ENCODE measurements at regions not wholly inside any gene's neighbourhood (a gene's known extent, or its start where the extent isn't known, plus 50 kb on each side); places are given as distances from the start of the nearest gene placed in this dataset.

DNA sequence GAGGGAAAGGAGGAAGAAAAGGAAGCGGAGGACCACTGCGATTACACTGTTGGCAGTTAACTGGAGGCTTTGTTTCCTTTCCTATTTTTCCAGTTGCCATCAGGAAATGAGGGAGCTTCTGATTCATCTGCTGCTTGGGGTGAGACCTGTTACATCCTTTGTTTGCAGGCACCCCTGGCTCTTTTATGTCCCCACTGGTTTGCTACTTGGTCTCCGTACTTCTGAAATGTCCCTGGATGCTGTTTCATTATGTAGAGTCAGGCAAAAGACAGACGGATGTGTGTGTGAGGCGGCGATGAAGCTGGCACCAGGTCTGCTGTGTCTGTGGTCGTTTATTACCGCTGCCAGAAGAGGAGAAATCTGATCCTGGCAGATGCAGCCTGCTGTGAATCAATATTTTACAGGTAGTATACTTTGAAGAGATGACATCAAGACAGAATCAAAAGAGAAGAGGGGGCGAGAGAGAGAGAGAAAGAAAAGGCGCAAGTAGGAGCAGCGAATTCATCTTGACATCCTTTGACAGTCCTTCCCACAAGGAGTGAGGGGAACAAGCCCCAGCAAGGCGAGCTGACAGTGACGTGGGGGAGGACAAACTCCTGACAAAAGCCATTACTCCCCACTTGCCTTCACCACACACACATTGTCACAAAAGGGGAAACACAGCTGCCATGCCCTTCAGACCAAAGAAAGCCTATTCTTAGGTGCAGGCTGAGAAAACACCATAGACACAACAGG, 145.9 kb upstream of the FBXL4 start:
- DNase-seq (ENCODE audit: low read depth, low spot score) = no peak
- no peak overlapping the region for H3K4me3 ChIP-seq (ENCODE audit: low read length)

DNA sequence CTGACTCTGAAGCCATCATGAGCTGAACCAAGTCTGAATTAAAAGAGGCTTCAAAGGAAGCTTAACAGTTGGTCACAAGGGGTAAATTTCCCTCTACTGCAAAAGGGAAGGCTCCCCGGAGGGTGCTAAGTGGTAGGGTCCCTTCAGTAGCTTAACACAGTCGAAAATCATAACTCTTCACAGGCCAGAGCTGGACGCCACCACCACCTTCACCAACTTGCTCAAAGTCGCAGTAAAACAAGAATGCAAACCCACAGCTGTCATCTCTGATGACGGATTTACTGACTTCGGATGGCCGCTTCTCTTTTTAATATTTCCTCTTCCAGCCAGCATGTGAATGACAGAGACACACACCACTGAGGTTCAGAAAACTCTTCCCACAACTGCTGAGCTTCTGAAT, 144.7 kb upstream of the FBXL4 start:
- H3K4me3 ChIP-seq (ENCODE audit: low read length) = no peak overlapping the region
- DNase-seq (ENCODE audit: low read depth, low spot score) = no peak

DNA sequence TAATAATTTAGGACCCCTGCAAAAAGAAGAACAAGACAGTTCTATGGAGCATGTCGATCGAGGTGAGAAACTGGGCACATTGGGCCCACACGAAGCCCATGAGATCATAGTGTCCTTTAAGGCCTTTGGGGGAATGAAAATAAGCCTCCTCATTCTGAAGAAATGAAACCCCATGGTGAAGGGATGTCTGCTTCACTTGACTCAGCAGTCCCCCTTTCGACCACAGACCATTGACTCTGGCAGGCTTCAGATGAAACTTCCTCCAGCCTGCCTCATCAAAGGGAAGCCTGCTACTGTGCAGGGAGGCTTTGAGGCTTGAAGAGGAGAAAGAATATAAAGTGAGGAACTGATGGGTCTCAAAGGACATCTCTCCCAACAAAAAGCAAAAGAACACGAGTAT, 144.2 kb upstream of the FBXL4 start:
- DNase-seq (ENCODE audit: low read depth, low spot score) = no peak
- H3K4me3 ChIP-seq (ENCODE audit: low read length) = no peak overlapping the region

DNA sequence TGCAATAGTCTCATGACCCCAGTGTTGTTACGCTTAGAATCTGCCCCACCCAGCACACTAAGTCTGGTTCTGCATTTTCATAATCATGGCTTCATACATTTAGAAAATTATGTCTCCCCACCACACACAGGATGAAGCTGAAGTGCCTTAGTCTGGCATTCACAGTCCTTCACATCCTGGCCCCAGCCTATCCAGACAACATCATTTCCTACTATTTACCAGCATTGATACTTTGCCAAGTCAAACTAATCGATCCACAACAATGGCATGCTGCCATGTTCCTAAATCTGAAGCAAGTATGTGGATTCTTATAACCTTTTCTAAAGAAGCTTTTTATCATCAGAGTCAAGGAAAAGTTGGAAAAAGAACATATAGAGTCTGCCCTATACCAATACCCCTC, 132.4 kb upstream of the FBXL4 start:
- no peak overlapping the region for H3K4me3 ChIP-seq (ENCODE audit: low read length)
- no peak for DNase-seq (ENCODE audit: low read depth, low spot score)

DNA sequence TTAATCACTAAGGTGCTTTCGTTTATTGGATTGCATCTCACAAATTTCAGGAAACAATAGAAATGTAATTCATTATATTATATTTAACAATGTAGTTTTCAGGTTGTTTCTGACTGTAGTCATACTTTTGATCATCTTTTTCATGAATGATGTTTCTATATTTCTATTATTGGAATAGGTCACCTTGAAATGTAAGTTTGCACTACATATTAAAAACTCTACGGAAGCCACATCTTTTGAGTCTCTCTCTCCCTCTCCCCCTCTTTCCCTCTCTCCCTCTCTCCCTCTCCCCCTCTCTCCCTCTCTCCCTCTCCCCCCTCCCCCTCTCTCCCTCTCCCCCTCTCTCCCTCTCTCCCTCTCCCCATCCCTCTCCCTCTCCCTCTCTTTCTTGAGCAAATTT, 131.3 kb upstream of the FBXL4 start:
- no peak for DNase-seq (ENCODE audit: low read depth, low spot score)
- H3K4me3 ChIP-seq (ENCODE audit: low read length) = no peak overlapping the region

DNA sequence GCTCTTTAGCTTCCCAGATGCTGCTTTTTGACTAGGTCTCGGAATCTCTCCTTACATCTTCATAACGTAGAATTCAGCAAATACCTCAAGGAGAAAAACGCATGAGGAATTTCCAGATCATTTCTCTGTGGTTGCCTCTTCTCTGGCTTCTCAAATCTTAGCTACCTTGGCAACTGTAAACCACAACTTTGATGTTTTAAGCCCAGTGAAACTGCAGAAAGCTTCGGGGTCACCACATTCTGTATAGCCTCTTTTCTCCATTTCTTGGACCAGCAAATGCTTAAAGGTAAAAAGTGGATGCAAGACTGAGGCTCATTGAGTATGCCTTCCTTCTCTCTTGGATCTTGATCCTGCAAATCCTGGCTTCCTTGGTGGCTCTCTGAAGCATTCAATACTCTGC, 125.5 kb upstream of the FBXL4 start:
- no peak for DNase-seq (ENCODE audit: low read depth, low spot score)
- H3K4me3 ChIP-seq (ENCODE audit: low read length) = no peak overlapping the region

DNA sequence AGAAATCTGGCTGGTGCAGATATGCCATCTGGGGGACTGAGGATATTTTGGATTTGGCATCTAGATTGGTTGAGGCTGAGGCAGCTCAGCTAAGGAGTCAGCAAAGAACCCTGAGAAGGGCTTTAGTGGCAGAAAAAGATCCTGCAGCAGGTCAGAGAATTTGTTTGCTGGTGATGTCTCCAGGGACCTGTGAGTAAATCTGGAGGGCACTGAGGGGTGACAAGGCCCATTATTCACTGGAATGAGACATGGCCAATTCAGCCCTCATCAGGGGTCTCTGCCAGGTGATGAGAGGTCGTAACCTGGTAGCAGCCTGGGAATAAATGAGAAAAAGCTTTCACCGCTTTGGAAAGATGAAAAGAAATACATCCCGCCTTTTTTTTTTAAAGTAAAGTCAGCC, 118.3 kb upstream of the FBXL4 start:
- no peak overlapping the region for H3K4me3 ChIP-seq (ENCODE audit: low read length)
- no peak for DNase-seq (ENCODE audit: low read depth, low spot score)

DNA sequence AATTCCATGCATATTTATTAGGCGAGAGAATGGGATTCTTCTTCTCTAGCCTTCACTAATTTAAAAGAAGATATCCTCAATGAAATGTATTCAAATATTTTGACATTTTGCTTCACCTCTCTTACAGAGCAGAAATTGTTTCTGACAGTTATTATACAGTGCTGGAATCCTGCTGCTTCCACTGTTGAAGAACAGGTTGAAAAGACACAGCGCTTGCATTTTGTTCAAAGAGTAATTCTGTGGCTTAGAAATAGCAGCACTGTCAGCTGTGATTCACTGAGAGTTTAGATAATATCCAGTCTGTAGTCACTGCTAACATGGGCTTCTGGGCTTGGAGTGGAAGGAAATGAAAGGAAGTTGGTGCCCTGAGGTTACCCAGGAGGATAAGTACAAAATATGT, 117.1 kb upstream of the FBXL4 start:
- no peak for DNase-seq (ENCODE audit: low read depth, low spot score)
- no peak overlapping the region for H3K4me3 ChIP-seq (ENCODE audit: low read length)

DNA sequence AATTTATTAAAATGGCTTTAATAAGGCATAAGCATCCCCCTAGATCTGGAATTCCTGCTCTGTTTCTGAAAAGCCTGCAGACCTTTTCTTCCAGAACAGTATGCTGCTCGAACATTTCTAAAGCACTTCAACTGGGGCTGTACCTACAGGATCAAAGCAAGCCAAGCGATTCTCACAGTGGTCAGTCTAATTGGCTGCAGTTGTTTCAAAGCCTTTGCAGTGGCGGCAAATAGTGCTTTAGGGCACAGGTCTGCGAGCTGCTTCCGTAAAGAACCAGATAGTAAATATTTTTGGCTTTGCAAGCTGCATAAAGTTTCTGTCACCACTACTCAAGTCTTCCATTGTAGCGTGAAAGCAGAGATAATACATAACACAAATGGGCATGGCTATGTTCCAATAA, 88.9 kb upstream of the FBXL4 start:
- no peak for DNase-seq (ENCODE audit: low read depth, low spot score)
- no peak overlapping the region for H3K4me3 ChIP-seq (ENCODE audit: low read length)

DNA sequence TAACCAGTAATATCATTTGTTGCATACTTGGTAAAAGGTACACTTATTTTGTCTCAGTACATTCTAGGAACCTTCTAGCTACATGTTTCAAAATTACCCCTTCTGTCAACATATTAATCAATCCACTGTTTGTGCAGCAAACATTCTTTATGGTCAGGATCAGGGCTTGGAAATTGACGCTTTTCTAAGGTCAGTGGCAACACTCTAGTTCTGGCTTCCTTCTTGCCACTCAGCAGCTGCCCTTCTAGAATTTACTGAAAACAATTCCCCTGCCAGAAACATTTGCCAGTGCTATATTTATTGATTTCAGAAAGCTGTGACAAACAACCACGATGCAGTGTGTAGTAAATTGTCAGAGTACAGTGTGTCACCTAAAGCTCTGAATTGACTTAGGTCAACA, 84.7 kb upstream of the FBXL4 start:
- DNase-seq (ENCODE audit: low read depth, low spot score) = no peak
- H3K4me3 ChIP-seq (ENCODE audit: low read length) = no peak overlapping the region

DNA sequence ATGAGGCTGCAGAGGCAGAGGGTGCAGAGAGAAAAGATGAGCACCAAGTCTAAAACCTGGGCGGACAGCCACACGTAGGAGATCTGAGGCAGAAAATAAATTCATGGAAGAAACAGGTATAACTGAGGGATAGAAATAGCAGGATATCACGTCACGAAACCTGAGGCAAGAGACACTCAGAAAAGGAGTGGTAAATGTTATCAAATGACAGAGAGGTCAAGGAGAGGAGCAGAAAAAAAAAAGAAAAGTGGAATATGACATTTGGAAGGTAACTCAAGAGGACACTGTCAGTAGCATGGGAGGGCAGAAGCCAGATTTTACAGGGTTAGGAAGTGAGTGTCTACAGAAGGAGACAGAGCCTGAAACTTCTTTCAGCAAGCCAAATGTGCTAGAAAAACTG, 84.2 kb upstream of the FBXL4 start:
- no peak for DNase-seq (ENCODE audit: low read depth, low spot score)
- H3K4me3 ChIP-seq (ENCODE audit: low read length) = no peak overlapping the region

DNA sequence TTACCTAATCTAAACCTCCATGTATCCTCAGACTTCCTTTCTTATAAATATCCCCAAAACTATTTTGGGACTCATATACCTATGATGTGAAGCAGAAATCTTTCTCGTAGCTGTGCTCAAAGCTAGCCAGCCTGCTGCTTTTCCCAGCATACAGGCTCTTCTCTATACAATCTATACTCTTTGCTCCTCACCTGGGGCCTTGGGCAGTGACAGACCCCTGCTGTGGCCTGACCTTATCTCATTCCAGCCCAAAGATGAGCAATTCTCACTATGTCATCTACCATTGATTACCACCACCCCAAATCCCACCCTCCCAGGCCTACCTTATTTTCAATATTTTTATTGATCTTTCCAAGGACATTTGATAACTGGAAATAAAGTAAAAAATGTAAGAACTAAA, 83.2 kb upstream of the FBXL4 start:
- H3K4me3 ChIP-seq (ENCODE audit: low read length) = no peak overlapping the region
- no peak for DNase-seq (ENCODE audit: low read depth, low spot score)

DNA sequence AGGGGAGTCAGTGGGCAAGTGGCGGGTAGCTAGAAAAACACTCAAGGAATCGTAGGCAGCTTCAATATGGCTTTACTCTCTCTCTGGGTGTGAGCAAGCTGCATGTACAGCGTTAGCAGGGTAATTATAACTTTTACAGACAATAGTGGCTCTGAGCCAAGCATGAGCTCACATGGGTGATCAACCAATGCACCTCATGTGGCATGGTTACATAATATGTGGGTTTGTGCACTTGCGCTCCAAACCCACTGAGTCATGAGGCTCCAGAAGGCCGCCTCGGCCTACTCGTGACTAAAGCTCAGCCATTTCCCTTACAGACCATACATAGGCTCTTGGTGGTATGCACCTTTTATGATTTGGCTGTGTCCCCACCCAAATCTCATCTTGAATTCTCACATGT, 78.4 kb upstream of the FBXL4 start:
- no peak overlapping the region for H3K4me3 ChIP-seq (ENCODE audit: low read length)
- peak; percentile 28 for DNase-seq (ENCODE audit: low read depth, low spot score)

DNA sequence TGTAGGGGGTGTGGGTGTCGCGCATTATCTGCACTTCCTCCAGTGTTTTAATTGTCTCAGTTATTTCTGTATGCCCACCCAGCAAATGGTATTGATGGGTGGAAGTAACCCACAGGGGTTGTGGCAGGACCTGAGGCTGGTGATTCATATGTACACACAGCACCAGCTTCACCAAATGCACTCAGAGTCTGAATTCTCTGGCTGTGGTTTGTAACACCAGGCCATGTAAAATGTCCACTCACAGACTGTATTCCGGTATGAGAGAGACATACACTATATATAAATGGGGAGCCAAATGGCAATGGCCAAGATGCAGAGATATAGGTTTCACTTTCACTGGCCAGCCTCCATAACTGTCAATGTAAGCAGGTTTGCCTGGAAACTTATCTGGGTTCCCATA, 76.3 kb upstream of the FBXL4 start:
- no peak for DNase-seq (ENCODE audit: low read depth, low spot score)
- no peak overlapping the region for H3K4me3 ChIP-seq (ENCODE audit: low read length)

DNA sequence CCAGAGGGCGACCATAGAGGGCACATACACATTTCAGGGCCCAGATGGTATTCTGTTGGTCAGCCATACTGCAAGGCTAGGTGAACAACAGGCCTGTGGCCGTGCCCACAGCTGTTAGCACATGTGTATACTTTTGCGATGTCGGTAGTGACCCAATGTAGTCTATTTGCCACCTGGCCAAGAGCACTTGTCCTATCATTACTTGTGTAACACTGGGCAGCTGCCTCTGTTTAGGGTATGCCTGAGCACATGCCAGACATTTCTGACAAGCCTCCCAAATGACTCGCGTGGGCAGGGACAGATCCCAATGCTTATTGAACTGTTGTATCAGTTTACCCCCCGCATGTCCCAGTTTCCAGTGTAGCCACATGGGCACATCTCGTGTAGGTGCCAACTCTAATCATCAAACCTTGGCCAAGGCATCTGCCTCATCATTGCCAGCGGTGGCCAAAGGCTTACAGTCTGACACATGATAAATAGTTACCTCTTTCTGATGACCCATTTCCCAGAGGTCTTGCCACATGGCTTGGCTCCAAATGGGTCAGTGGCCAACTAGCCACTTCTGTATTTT, 74.4 kb upstream of the FBXL4 start:
- no peak overlapping the region for H3K4me3 ChIP-seq (ENCODE audit: low read length)
- DNase-seq (ENCODE audit: low read depth, low spot score) = no peak

DNA sequence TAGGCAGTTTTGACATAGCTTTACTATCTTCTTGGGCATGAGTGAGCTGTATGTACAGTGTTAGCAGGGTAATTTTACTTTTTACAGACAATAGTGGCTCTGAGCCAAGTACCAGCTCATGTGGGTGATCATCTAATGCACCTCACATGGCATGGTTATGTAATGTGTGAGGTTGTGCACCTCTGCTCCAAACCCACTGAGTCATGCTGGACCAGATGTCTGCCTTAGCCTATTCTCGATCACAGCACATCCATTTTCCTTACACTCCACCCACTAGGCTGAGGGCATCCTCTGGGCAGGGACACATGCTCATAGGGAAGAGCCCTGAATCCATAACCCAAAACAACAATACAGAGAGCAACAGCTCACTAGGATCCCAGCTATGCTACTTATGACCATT, 71.6 kb upstream of the FBXL4 start:
- no peak for DNase-seq (ENCODE audit: low read depth, low spot score)
- H3K4me3 ChIP-seq (ENCODE audit: low read length) = no peak overlapping the region

DNA sequence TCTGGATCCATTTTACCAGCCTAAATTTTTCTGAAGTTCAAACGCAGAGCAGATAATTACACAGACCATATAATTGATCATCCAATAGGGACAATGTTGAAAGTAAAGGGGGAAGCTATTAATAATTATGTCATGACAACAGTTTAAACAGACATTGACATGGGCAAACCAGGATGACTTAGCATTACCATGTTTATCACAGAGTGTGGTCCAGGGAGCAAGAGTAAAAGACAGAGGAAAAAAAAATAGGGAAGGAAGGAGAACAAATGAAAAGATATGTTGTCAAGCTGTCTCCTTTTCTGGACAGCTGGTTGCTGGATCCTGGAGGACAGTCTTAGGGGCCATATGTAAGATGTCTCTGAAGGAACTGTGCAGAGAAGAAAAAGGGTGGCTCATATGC, 69.4 kb upstream of the FBXL4 start:
- DNase-seq (ENCODE audit: low read depth, low spot score) = no peak
- no peak overlapping the region for H3K4me3 ChIP-seq (ENCODE audit: low read length)

DNA sequence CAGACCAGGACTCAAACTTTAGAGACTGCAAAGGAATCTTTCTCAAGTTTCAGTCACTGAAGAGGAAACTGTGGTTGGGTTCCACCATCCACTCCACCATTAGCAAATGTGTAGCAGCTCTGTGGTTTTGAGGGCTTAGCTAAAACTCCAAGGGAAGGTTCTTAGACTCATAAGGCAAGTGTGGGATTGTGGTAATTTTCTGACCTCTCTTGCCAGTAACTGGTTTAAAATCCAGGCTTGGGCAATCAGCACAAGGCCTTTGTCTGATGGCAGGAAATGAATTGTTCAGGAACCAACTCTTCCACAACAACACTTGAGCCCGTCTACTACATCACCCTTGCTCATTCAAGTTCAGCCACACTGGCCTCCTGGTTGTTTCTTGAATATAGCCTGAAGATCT, 68.6 kb upstream of the FBXL4 start:
- no peak overlapping the region for H3K4me3 ChIP-seq (ENCODE audit: low read length)
- peak; percentile 63 for DNase-seq (ENCODE audit: low read depth, low spot score)

DNA sequence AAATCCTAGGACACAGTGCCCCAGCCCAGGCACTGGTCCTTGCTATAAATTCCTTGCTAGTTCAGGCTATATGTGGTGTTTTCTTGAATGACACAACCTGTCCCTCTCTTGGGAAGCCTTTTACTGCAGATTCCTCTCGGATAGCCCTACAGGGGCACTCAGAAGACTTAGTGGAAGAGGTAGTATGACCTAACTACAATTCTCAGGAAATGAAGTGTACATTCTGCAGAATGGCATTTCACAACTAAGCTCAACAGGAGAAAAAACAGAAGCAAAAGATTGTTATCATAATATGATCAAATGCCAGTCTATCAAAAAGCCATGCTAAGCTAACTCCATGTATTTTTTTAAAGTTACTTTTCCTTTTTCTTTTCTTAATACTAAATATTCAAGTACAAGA, 66.3 kb upstream of the FBXL4 start:
- no peak for DNase-seq (ENCODE audit: low read depth, low spot score)
- H3K4me3 ChIP-seq (ENCODE audit: low read length) = no peak overlapping the region

DNA sequence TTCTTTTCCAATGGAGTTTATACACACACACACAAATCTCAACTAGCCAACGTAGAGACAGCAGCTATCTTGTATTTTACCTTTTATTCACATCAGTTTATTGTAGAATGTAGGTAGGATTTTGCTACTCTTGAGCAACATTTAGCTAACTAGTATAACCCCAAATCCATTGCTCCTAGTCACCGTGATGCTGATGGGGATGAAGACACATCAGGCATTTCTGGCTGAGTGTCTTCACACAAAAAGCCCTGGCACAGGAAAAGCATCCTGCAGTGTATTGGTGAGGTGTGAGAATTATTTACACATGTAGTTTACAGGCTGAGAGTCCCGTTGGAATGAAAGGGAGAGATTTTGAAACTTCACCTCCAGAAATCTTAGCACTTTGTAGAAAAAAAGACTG, 65.9 kb upstream of the FBXL4 start:
- no peak for DNase-seq (ENCODE audit: low read depth, low spot score)
- no peak overlapping the region for H3K4me3 ChIP-seq (ENCODE audit: low read length)

DNA sequence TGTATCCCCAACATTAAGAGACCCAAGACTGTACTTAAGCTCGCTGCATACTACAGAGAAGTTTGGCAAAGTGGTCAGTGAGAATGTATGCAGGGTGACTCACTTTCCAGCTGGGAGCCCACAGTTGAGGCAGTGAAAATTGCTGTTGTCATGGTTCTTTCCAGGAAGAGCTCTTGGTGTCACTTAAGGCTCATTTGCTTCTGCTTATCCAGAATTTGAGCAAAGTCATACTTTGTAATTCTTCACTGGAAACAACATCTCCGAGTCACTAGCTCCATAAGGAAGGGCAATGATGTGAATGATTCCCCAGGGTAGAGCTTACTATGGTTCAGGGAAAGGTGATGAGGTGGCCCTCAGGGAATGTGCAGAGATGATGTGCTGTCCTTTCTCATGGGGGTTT, 65.4 kb upstream of the FBXL4 start:
- H3K4me3 ChIP-seq (ENCODE audit: low read length) = no peak overlapping the region
- DNase-seq (ENCODE audit: low read depth, low spot score) = no peak

Data from Jurkat, Clone E6-1 (cell line).